IPS DF 19.7 (cell line): ENCODE measurements at regions not wholly inside any gene's neighbourhood (a gene's known extent, or its start where the extent isn't known, plus 50 kb on each side); places are given as distances from the start of the nearest gene placed in this dataset.
A peak's percentile ranks its signal among the peaks of the same experiment; 100 is the strongest.

Source experiments
- DNase-seq: peaks from one replicate; pipeline ENCODE4 v3.0.0-alpha.2; 2013; ENCODE audit warnings: low read depth, low spot score

- no peak for DNase-seq
Observed at GRCh38 chr11:8799273-8799672, 111.7 kb upstream of the AKIP1 start.

DNA sequence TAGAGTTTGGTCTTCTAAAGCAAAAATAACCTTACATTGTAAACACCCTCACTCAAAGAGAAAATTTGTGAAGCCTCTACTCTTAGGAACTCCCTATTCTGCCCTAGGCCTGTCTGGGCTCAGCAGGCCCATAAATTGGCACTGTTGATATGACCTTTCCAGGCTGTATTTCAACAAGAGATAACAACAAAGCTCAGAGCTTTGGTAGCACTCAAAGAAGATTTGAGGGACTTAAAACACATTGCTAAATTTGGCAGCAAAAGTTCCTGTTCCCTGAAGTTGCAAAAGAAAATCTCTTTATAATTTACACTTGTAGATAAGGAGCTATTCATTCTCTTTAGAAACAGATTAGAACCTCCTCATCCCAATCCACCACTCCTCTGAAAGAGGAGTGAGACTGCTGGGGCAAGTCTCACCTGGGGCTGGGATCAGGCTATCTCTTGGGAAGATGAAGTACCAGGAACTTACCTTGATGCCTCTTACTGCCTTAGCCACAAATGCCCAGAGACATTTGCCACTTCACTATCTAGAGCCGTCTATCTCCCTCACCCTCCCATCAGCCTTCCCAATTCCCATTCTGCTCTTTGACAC lies 110.4 kb upstream of the AKIP1 start:
- DNase-seq, result no peak

- DNase-seq, result no peak
Observed at GRCh38 chr11:8801121-8801520, 109.9 kb upstream of the AKIP1 start.

GRCh38 chr11:8802251-8802650 lies 108.7 kb upstream of the AKIP1 start:
- DNase-seq, result no peak

GRCh38 chr11:8803973-8804372 lies 107.0 kb upstream of the AKIP1 start:
- no peak for DNase-seq

DNA sequence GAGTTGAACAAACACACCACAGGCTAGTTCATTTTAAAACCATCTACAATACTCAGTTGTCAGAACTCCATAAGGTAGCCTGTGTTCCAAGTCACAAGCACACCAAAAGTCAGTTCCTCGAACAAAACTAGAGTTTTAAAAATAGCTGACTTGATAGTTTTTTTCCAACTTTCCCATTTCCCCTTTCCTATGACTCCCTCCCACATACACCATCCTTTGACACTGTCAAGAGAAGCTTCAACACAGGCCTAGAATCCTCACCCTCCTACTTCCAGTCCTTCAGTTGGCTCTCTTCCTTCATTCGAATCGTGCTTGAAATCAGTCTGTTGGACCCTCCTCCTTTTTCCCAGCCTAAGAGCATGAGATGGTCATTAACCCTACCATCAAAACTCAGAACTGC lies 105.7 kb upstream of the AKIP1 start:
- DNase-seq, result no peak

GRCh38 chr11:8806974-8807373 lies 104.0 kb upstream of the AKIP1 start:
- no peak for DNase-seq

DNA sequence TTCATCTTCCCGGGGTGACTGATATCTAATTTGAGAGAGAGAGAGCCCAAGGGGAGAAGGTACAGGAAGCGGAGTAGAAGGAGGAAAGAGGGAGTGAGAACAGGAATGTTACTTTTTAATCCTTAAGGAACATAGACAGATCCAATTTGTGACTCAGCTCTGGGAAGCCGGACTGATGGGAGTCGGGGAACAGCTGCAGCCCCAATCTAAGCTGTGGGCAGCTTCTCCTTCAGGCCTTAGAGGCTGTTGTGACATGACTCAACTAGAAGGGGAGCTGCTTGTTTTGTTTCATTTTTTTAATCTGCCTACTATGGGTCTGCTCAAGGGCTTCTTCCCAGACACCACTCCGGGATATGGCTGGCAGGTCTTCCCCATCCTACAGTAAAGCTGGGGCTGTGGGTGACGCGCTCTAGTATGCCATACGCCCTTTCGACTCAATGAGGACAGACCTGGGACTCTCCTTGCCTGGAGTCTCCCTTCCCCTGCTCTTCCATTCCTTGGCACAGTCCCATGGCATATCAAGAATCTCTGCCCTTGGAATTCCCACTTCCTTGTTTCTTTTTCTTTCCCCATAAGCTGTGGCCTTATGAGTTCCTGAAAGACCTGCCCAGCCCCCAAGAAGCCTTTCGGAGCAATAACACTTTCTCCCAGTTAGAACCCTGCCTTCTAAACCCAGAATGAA lies 103.3 kb upstream of the AKIP1 start:
- DNase-seq, result no peak

DNA sequence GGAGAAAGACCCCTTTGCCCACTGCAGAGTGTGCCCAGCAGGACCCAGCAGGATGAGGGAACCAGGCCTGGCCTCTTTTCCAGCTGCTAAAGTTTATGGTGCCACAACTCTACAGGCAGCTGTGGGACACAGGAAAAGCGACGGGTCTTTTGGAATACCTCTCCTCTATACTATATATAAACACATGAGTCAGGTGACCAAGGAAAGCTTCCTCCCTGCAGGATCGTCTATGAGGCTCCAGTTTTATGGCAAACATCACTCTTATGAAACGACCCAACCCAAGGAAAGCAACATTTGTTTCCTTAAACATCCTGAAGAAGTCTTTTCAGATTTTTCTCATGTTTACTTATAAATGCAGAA lies 102.8 kb upstream of the AKIP1 start:
- DNase-seq, result no peak

DNA sequence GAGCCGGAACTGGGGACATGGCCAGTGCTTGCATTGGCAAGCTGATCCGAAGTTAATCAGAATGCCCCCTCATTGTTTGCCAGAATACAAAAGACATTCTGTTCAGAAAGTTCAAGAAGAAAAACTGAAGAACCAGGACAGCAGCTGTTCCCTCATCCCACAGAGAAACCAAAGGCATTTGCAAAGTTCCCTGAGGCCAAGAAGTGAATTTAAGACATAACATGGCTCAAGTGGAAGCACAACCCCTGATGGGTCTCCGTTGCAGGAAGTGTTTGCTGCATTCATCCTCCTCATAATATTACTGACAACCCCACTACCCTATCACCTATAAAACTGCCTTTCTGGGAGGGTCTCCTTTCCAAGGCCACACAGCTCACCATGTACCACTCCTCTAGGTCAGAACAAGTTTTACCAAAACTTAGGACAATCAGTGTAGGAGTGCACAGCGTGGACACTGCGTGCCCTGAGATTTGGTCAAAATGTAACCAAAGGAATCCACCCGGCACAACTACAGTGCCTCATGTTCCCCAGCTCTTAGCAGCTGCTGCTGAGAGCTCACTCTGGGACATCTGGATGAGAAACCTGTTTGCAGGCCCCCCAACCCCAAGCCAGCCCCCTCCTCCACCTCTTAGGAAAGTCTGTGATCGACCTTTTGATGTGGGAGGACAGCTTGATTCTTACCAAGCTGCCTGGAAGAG lies 101.6 kb upstream of the AKIP1 start:
- no peak for DNase-seq

DNA sequence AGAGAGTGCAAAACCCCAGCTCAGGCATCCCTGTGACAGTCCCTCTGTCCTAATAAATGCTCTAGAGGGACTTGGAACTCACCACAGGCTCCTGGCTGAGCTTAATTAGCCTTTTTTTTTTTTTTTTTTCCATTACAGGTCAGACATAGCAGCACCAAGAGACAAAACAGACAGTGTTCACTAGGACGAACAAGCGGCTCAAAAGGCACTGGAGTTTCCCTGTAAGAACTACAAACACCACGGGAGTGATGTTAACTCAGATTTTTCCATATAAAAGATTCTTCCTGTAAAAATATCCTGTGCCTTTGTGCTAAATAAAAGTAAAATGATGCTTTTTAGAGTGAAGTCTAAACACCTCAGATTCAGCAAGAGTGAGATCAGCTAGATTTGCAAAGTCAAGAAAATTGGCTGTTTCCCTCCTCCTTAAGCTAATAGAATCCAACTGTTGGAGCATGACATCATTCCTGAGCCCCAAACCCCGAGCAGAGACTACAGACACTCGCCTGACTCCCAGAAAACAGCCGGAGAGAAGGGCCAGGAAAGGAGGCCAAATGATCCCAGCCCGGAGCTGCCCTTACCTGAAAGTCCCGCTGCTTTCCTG lies 101.0 kb upstream of the AKIP1 start:
- DNase-seq, result no peak

DNA sequence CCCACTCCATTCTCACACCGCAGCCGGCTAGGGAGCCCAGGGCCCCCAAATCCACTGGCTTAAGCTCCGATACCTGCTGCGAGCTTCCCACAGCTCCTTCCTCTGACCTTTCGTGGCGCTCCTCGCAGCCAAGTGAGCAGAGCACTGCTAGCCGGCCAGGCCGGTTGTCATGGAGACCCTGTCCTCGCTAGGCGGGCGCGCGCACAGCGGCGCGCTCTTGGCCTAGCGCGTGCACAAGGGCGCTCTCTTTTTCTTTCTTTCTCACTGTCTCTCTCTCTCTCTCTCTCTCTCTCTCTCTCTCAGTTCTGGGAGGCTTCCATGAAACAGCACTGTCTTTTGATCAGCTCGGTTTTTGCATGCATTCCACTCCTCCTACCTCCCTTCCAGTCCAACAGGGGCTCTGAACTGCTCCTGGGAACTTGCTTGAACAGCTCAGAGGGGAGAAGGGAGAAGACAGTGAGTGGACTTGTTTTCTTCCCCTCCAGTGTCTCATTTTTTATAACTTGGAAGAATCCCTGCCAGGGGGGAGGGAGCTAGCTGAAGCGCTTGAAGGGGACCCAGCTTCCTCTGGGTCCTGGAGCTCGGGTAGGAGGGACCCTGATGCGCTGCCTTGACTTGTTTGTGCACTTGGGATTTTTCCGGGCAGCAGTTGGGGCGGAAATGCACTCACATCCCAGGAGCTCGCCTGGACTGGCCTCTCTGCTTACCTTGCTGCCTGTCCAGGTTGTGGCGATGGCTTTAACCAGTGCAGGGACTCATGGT lies 100.3 kb upstream of the AKIP1 start:
- DNase-seq, result no peak

GRCh38 chr11:8811571-8811970 lies 99.4 kb upstream of the AKIP1 start:
- no peak for DNase-seq

DNA sequence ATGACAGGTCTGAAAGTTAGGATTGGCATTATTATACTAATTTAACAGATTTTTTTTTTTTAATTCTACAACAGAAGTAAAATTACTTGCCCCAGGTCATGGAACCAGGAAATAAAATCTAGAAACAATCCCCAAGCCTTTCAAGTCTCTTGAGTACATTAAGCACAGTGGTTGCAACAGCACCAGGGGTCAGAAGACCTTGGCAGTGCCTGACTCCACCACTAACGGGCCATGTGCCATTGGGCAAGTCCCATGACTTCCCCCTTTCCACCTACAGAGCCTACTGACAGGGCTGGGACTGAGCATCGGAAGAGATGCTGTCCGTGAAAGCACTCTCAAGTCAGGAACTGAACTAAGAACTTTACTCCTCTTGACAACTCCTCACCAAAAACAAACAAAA lies 98.6 kb upstream of the AKIP1 start:
- DNase-seq, result no peak

GRCh38 chr11:8813658-8814057 lies 97.3 kb upstream of the AKIP1 start:
- DNase-seq, result peak; percentile 71

DNA sequence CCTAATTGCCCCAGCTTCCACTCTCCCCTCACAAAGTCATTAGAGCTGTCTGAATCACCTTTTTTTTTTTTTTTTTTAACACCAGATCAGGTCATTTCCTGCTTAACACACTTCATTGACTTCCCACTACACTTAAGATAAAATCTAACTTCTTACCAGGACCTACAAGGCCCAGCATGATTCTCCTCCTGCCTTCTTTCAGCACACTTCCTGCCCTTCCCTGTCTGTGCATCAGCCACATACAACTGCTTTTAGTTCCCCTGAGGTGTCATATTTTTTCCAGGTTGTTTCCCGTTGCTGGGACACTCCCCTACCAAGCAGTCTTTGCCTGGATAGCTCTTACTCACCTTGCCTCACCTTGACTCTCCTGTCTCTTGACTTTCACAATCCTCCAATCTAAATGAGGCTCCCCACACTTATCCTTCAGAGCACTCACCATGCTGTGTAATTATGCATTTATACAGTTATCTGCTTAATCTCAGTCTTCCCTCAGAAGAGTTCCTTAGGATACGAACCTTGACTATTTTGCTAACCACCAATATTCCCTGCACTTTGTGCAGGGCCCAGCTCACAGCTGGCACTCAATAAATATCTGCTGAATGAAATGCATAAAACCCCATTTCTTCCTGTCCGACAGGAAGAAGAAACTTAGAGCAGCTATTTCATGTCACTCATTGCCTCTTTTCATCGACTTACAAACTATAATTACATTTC lies 96.6 kb upstream of the AKIP1 start:
- no peak for DNase-seq

DNA sequence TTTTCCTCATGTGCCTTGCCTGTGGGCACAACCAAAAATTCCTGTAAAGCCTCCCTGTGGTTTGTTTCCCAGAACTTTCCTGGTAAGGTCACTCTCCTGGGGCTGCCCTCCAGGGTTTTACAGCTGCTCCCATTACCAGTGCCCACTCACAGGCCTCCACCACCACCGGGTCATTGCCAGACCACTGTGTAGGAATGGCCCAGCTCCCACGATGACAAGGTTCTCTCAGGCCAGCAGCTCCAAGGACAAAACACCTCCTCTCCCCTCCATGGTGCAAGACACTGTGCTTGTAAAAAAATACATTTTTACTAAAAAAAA lies 96.1 kb upstream of the AKIP1 start:
- no peak for DNase-seq

GRCh38 chr11:8818421-8818820 lies 92.6 kb upstream of the AKIP1 start:
- DNase-seq, result no peak

GRCh38 chr11:8820401-8820800 lies 90.6 kb upstream of the AKIP1 start:
- DNase-seq, result no peak

DNA sequence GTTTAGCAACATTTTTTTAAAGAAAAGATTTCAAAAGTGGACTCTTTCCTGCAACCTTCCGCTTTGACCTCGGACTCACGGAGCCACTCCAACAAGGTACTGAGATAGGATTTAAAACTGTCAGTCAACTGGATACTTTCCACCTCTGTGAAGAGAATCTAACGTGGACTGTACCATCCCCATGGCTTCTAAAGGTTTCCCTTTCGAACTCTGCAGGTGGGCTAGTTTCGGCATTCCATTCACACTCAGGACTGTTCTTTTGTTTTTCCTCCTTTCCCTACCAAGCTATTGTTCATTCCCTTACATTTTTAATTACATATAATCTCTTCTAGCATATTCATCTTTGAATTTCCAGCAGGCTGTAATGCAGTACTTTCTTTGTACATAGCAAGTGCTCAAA lies 88.5 kb upstream of the AKIP1 start:
- DNase-seq, result no peak

GRCh38 chr11:8823174-8823742 lies 87.7 kb upstream of the AKIP1 start:
- no peak for DNase-seq
